MM.1S (cell line): ENCODE measurements at regions not wholly inside any gene's neighbourhood (a gene's known extent, or its start where the extent isn't known, plus 50 kb on each side); places are given as distances from the start of the nearest gene placed in this dataset.

ENCODE experiments used
- DNase-seq: peaks from one replicate; pipeline ENCODE4 v3.0.0-alpha.2; 2015
- H2AFZ ChIP-seq: fragments of 300-600 bp; sonication (generic); 2 replicates; pipeline ENCODE4 v1.6.0; 2016; ENCODE audit warnings: antibody characterized with exemption, low read length
- H3F3A ChIP-seq: fragments of 300-600 bp; sonication (generic); 2 replicates; pipeline ENCODE4 v1.6.1; 2016; ENCODE audit warnings: mild to moderate bottlenecking, antibody characterized with exemption, low read length, moderate library complexity, mixed read lengths; ENCODE audit not compliant: insufficient read depth
- H3K27ac ChIP-seq: fragments of 300-600 bp; sonication (generic); 2 replicates; pipeline ENCODE4 v1.5.1; 2016; ENCODE audit warnings: mild to moderate bottlenecking, low read length
- H3K27me3 ChIP-seq: fragments of 300-600 bp; sonication (generic); replicated peaks from 2 replicates; pipeline ENCODE4 v1.6.0; 2016; ENCODE audit warnings: low read length; ENCODE audit not compliant: insufficient read depth
- H3K36me3 ChIP-seq: fragments of 300-600 bp; sonication (generic); replicated peaks from 2 replicates; pipeline ENCODE4 v1.6.1; 2016; ENCODE audit warnings: mild to moderate bottlenecking, low read length, mixed read lengths; ENCODE audit not compliant: insufficient read depth
- H3K4me1 ChIP-seq: fragments of 300-600 bp; sonication (generic); 2 replicates; pipeline ENCODE4 v1.6.1; 2016; ENCODE audit warnings: low read length, mixed read lengths
- H3K4me2 ChIP-seq: fragments of 300-600 bp; sonication (generic); 2 replicates; pipeline ENCODE4 v1.6.0; 2016; ENCODE audit warnings: low read depth, low read length
- H3K4me3 ChIP-seq: fragments of 300-600 bp; sonication (generic); 2 replicates; pipeline ENCODE4 v1.5.1; 2016; ENCODE audit warnings: low read length, mixed read lengths
- H3K79me2 ChIP-seq: fragments of 300-600 bp; sonication (generic); 2 replicates; pipeline ENCODE4 v1.6.1; 2016; ENCODE audit warnings: mixed run types, low read length, mixed read lengths
- H3K9ac ChIP-seq: fragments of 300-600 bp; sonication (generic); 2 replicates; pipeline ENCODE4 v1.6.1; 2016; ENCODE audit warnings: low read length, mixed read lengths
- H3K9me2 ChIP-seq: fragments of 300-600 bp; sonication (generic); replicated peaks from 2 replicates; pipeline ENCODE4 v1.6.1; 2016; ENCODE audit warnings: mild to moderate bottlenecking, low read length, mixed read lengths; ENCODE audit not compliant: insufficient read depth
- H3K9me3 ChIP-seq: fragments of 300-600 bp; sonication (generic); replicated peaks from 2 replicates; pipeline ENCODE4 v1.6.1; 2016; ENCODE audit warnings: mild to moderate bottlenecking, low read length, mixed read lengths; ENCODE audit not compliant: insufficient read depth
- H4K20me1 ChIP-seq: fragments of 300-600 bp; sonication (generic); 2 replicates; pipeline ENCODE4 v1.6.1; 2016; ENCODE audit warnings: mild to moderate bottlenecking, low read length, moderate library complexity, mixed read lengths; ENCODE audit not compliant: insufficient read depth
- CTCF ChIP-seq: fragments of 300-600 bp; sonication (generic); IDR thresholded peaks from 2 replicates; pipeline ENCODE4 v1.5.1; 2016; ENCODE audit warnings: antibody characterized with exemption, low read length, mixed read lengths
- EZH2 ChIP-seq: fragments of 300-600 bp; sonication (generic); optimal IDR thresholded peaks from 2 replicates; pipeline ENCODE3; 2017; ENCODE audit warnings: low read depth, mild to moderate bottlenecking, antibody characterized with exemption, low read length, mixed read lengths
- EZH2phosphoT487 ChIP-seq: fragments of 300-600 bp; sonication (generic); IDR thresholded peaks from 2 replicates; pipeline ENCODE4 v1.6.1; 2018; ENCODE audit warnings: antibody characterized with exemption, low read length

GRCh38 chr12:107144441-107144840 lies 51.1 kb upstream of the CRY1 start:
- H3K27me3 ChIP-seq: no peaks in the 10 kb centered on the region
- no peak for DNase-seq
- no peaks in the 10 kb centered on the region for H3K9me3 ChIP-seq
- no peak overlapping the region for H2AFZ ChIP-seq
- H3K4me1 ChIP-seq: no peaks in the 10 kb centered on the region
- no peaks in the 10 kb centered on the region for H4K20me1 ChIP-seq
- TF ChIP-seq EZH2phosphoT487 (no peak), CTCF (no peak), EZH2 (no peak)
- no peak overlapping the region for H3K27ac ChIP-seq
- no peak overlapping the region for H3K9ac ChIP-seq
- H3K9me2 ChIP-seq: no peaks in the 10 kb centered on the region
- no peaks in the 10 kb centered on the region for H3F3A ChIP-seq
- no peaks in the 10 kb centered on the region for H3K79me2 ChIP-seq
- H3K4me3 ChIP-seq: no peak overlapping the region
- H3K4me2 ChIP-seq: no peak overlapping the region
- H3K36me3 ChIP-seq: no peaks in the 10 kb centered on the region

- H2AFZ ChIP-seq: no peak overlapping the region
- H3K9me2 ChIP-seq: no peaks in the 10 kb centered on the region
- no peak for TF ChIP-seq CTCF
- TF ChIP-seq EZH2: no peak
- TF ChIP-seq EZH2phosphoT487: no peak
- no peak overlapping the region for H3K4me2 ChIP-seq
- no peak overlapping the region for H3K4me3 ChIP-seq
- H3F3A ChIP-seq: no peaks in the 10 kb centered on the region
- H3K4me1 ChIP-seq: no peaks in the 10 kb centered on the region
- no peak overlapping the region for H3K9ac ChIP-seq
- no peaks in the 10 kb centered on the region for H3K79me2 ChIP-seq
- no peak overlapping the region for H3K27ac ChIP-seq
- no peaks in the 10 kb centered on the region for H3K9me3 ChIP-seq
- DNase-seq: no peak
- no peaks in the 10 kb centered on the region for H3K36me3 ChIP-seq
- no peaks in the 10 kb centered on the region for H4K20me1 ChIP-seq
- no peaks in the 10 kb centered on the region for H3K27me3 ChIP-seq
These were observed 51.6 kb upstream of the CRY1 start for GRCh38 chr12:107144990-107145389.

- Histone ChIP-seq H3K9me2 (no peaks in the 10 kb centered on the region), H3K27ac (no peak overlapping the region), H3K36me3 (no peaks in the 10 kb centered on the region), H3K9me3 (no peaks in the 10 kb centered on the region), H2AFZ (no peak overlapping the region), H4K20me1 (no peaks in the 10 kb centered on the region), H3K9ac (no peak overlapping the region), H3K79me2 (no peaks in the 10 kb centered on the region), H3K4me3 (no peak overlapping the region), H3K4me2 (no peak overlapping the region), H3K27me3 (no peaks in the 10 kb centered on the region), H3F3A (no peaks in the 10 kb centered on the region), H3K4me1 (no peaks in the 10 kb centered on the region)
- no peak for DNase-seq
- no peak for TF ChIP-seq EZH2
- TF ChIP-seq CTCF: no peak
- no peak for TF ChIP-seq EZH2phosphoT487
These were observed 52.0 kb upstream of the CRY1 start for GRCh38 chr12:107145397-107145796.

- H3F3A ChIP-seq: no peaks in the 10 kb centered on the region
- no peak overlapping the region for H3K4me3 ChIP-seq
- no peaks in the 10 kb centered on the region for H3K36me3 ChIP-seq
- no peak overlapping the region for H2AFZ ChIP-seq
- H3K4me1 ChIP-seq: no peaks in the 10 kb centered on the region
- no peak for DNase-seq
- H3K79me2 ChIP-seq: no peaks in the 10 kb centered on the region
- no peaks in the 10 kb centered on the region for H3K27me3 ChIP-seq
- H3K4me2 ChIP-seq: no peak overlapping the region
- H3K27ac ChIP-seq: no peak overlapping the region
- H3K9ac ChIP-seq: no peak overlapping the region
- H3K9me3 ChIP-seq: no peaks in the 10 kb centered on the region
- H4K20me1 ChIP-seq: no peaks in the 10 kb centered on the region
- TF ChIP-seq EZH2phosphoT487: no peak
- TF ChIP-seq CTCF: no peak
- TF ChIP-seq EZH2: no peak
- no peaks in the 10 kb centered on the region for H3K9me2 ChIP-seq
These were observed 54.8 kb upstream of the CRY1 start for GRCh38 chr12:107148107-107148506.
